GM10266 (cell line): ENCODE measurements at regions not wholly inside any gene's neighbourhood (a gene's known extent, or its start where the extent isn't known, plus 50 kb on each side); places are given as distances from the start of the nearest gene placed in this dataset.

Experiments
- DNase-seq: peaks from one replicate; pipeline ENCODE4 v3.0.0; 2012; ENCODE audit errors: extremely low spot score
- TF ChIP-seq, protein P1 (sequence below): IDR thresholded peaks from 2 replicates; pipeline ENCODE4 v1.5.1; 2012; ENCODE audit warnings: mild to moderate bottlenecking, low read depth; ENCODE audit not compliant: control insufficient read depth, insufficient read depth; ENCODE audit errors: missing control alignments

DNA sequence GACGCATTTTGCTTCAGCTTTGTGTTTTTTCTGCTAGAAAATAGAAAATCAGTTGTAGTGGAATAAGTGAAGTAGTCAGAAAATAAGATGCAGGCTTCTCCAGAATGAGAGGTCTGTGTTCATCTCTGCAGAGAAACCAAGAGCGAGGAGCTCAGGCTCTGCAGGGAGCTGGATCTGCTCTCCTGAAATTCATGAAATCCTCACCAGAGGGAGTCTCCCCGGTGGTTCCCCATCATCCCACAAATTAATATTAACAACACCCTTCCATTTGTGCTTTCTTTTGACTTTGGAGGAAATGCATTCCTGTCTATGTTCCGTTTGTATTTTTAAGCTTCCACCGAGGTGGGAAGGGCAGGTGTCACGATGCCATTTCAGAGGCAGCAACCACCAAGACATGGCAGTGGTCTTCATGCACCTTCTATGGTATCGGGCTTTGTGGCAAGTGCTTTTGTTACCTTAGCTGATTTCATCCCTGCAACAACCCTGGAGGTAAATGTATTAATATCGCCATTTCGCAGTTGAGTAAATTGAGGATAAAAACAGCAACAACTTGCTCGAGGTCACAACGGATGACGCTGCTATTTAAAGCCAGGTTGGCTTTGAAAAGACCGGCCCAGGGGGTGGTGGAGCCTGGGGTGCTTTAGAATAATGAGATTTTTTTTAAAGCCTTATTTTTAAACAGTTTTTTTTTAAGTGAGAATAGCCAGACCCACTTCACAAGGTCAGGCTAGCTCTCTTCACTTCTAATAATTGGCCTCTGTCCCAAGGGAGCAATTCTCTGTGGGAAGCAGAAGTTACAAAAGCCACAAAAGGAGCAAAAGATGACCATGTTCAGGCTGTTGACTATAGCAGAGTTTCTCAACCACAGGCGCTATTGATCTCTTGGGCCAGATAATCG is 367.6 kb upstream of the ERCC4 start:
- DNase-seq: no peak
- TF ChIP-seq, protein P1, sequence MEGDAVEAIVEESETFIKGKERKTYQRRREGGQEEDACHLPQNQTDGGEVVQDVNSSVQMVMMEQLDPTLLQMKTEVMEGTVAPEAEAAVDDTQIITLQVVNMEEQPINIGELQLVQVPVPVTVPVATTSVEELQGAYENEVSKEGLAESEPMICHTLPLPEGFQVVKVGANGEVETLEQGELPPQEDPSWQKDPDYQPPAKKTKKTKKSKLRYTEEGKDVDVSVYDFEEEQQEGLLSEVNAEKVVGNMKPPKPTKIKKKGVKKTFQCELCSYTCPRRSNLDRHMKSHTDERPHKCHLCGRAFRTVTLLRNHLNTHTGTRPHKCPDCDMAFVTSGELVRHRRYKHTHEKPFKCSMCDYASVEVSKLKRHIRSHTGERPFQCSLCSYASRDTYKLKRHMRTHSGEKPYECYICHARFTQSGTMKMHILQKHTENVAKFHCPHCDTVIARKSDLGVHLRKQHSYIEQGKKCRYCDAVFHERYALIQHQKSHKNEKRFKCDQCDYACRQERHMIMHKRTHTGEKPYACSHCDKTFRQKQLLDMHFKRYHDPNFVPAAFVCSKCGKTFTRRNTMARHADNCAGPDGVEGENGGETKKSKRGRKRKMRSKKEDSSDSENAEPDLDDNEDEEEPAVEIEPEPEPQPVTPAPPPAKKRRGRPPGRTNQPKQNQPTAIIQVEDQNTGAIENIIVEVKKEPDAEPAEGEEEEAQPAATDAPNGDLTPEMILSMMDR: no peak

DNA sequence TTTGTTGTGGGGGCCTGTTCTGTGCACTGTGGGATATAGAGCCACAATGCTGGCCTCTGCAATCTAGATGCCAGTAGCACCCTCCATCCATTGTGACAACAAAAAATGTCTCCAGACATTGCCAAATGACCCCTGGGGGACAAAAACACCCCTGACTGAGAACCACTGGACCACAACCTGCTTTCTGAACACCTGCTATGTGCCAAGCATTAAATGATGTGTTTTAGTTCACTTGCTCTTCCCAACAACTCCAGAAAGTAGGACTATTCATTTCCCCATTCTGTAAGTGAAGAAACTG is 367.0 kb upstream of the ERCC4 start:
- TF ChIP-seq, protein P1: no peak
- DNase-seq: no peak

DNA sequence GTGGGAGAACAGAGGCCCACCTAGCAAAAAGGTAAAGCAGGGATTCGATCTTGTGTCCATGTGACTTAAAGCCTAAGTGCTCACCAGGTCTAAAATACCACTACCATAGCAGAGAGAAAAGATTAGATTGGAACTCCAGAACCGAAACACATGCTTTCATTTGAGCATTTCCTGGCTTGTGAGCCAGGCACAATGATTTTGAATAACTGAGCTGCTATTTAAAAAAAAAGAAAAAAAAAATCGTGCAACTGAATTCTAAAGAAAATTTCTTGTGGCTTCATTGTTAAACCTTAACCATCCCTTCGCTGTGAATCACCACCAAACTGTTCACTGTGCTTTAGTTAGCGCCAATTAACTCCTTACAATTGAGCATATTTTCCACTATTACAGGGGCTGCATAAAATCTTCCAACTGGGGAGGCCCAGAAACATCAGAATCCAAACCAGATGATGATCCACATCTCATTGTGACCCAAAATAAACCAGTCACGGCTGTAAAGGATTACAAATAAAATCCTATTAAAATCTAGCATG is 366.4 kb upstream of the ERCC4 start:
- no peak for DNase-seq
- TF ChIP-seq, protein P1: no peak

DNA sequence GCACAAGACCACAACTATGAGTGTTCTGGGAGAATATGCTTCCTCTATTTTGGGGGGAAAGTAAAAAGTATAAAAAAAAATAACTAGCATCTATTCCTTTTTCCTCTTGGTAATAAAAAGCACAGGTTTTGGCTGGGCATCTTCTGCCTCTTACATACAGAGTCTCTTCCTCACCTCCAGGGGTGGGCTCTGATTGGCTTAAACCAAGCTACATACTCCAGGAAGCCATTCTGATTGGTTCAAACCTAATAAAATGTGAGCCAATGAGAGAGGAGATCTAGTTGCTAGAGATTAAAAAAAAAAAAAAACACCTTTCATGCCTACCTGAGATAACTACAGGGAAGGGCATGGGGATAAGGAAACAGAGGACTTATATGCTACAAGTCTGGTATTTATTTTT is 365.9 kb upstream of the ERCC4 start:
- TF ChIP-seq, protein P1: no peak
- no peak for DNase-seq

DNA sequence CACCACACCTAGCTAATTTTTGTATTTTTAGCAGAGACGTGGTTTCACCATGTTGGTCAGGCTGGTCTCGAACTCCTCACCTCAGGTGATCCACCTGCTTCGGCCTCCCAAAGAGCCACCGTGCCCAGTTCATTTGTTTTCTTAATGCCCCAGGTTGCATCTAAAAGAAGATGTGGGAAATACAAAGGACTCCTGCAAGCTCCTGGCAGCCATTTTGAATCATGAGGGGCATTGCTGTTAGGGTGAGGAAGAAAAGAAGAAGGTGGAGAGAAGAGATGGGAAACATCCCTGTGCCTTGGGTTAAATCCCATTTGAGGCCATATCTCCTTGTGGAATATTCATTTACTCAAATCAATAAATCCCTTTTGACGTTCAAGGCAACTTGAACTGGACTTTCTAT is 365.3 kb upstream of the ERCC4 start:
- TF ChIP-seq, protein P1: no peak
- no peak for DNase-seq

DNA sequence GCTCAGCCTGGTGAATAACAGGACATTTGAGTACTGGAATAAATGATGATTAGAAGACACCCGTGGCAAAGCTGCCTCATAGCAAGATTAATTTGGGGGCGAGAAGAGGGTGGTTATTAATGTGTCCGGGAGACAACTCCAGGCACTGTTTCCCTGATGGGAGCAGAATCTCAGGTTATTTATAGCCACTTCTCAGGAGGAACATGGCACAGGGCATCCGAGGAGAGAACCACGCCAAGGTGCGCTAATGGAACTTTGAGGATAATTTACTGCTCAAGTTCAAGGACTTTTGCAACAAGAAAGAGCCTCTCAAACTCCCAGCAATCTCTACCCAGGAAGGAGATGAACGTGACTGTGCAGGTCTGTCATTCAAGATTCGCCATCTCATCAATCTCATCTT is 362.5 kb upstream of the ERCC4 start:
- TF ChIP-seq, protein P1: no peak
- no peak for DNase-seq

DNA sequence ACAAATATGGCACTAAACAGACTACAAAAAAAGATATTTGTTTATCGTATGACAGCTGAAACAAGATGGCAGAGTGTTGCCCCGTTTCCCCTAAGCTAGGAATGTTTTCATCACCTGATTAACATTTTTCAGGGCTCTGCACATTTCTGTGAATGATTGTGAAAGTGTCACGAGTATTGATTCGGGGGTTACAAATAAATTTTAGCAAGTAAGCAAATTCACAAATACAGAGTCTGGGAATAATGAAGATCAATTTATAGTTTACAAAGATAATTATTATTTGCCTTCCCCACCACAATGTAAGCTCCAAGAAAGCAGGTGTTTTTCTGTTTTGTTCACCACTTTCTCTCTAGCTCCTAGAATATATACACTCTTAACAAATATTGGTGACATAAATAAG is 361.2 kb upstream of the ERCC4 start:
- DNase-seq: no peak
- TF ChIP-seq, protein P1: no peak
